EL (cell line): ENCODE measurements at regions not wholly inside any gene's neighbourhood (a gene's known extent, or its start where the extent isn't known, plus 50 kb on each side); places are given as distances from the start of the nearest gene placed in this dataset.
A peak's percentile ranks its signal among the peaks of the same experiment; 100 is the strongest.

ENCODE experiments used
- DNase-seq: peaks from one replicate; pipeline ENCODE4 v3.0.0-alpha.2; 2016

DNA sequence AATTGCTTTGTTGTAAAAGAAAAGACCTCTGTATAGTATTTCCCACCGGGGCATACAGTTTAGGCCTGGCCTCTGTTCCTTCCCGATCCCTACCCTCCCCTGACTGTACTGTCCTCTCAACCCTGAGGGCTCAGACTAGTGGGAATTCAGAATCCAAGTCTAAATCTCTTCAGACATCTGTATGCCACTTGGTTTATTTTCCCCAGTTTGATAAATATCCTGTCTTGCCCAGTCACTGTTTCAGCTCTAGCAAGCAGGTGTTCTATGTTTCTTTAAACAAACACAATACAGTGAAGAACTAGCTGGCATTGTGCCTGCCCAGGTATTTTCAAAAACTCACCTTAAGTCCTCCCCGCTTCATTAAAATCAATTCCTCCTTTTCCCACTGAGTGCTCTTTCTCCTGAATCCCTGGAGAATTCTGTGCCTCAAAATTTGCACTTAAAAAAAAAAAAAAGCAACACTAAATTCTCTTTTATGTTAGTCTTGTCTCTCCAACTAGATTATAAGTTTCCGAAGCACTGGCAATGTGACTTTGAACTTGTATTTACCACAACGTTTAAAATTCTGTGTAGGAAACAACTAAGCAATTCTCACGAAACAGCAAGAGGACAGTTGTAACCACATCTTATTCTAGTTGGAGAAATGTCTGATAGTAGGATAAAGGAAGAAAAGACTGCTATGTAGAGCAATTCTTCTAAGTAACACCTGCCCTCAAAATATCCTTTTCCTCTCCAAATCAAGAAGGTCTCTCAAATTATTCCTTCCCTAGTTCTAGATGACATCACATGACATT, 112.0 kb upstream of the CARMIL1 start:
- no peak for DNase-seq

DNA sequence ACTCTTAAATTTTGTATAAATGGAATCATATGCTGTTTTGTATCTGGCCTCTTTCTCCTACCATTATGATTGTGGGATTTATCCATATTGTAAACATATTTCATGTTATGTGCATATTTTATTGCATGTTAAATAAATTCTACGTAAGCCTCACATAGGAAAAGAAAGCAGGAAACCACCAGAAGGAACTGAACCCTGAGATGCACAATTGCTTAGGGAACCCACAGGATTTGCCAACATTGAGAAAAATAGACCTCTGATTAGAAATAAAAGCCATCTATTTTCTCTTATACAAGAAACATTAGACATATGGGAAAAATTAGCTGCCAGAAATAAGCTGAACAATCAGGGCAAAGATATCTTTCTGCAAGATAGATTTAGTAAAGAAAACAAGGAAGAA, 111.2 kb upstream of the CARMIL1 start:
- no peak for DNase-seq

DNA sequence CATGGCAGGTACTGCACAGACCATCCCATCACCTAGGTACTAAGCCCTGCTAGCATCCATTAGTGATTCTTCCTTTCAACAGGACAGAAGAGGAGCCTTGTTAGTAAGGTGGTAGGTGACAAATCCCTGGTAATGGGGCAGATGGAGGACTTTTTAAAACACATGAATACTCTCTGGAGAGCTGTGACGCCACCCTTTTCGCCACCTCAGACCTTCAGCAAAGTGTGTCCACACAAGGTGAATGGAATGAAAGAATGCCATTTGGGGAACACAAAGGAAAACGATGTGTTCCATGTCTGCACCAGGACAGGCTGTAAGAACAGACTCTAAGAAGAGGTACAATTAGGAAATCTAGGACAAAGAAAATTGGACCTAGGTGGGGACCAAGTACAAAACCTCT, 110.5 kb upstream of the CARMIL1 start:
- DNase-seq = no peak

DNA sequence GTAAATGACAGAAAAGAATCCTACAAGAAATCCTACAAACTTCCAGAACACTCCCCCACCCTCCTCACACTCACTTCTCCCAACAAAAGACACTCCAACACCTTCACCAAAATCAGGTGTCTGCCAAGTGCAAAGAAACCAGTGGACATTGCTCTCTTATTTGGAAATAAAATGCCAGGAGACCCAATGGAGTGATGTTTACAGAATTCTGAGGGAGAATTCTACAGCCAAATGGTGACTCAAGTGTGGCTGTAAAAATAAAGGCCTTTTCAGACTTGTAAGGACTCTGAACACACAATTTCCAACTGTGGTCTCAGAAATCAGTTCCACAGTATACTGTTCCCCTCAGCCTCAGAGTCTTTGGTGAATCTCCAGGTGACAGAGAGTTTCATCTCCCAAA, 109.6 kb upstream of the CARMIL1 start:
- DNase-seq = no peak

DNA sequence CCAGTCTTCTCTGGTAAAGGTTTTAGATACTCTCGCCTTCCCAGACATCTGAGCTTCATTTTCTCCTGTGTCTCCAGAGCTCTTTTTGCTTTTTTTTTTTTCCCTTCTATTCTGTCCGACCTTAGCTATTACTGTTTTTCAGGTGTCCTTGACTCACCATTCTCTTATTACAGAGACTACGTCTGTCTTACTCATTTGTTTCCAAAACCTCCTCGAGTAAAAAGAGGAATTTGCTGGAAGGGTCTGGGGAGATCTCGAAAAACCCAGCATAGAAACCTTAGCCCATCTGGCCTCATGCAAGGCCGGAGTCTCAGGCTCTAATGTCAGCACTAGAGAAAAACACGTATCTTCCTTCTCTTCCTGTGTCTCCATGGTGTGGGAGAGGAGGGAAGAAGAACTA, 109.2 kb upstream of the CARMIL1 start:
- no peak for DNase-seq

DNA sequence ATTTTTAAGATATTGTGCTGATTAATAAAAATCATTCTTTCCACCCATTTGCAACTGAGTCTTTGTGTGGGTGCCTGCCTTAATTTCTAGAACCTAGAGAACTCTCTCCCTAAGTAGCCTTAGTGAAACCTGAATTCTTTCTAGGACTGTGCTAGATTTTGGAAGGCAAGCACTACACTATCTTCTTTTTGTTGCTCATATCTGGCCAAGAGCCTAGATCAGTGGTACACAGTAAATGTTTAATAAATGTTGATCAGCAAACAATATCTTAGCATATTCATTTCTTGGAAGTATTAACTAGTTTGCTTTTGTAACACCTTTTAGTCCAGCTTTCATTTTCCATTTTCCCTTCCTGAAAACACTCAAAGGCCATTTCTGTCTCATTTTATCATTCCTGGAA, 108.5 kb upstream of the CARMIL1 start:
- no peak for DNase-seq

DNA sequence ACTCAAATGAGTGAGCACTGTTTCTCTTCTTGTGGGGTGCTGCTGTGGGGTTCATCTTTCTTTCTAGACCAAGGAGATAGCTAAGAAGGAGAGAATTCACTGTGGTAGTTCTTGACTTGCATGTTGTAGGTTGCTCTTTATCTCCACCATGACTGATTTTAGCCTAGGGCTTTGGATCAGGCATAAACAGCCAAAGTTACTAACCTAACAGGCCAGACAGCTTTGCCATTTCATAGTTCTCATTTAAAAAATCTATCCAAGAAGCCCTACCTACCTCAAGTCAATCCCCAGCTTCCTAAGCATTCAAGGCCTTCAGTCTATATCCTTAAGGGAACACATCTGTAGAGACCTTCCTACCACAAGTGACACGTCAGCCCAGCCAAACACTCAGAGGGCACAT, 107.9 kb upstream of the CARMIL1 start:
- DNase-seq = no peak

DNA sequence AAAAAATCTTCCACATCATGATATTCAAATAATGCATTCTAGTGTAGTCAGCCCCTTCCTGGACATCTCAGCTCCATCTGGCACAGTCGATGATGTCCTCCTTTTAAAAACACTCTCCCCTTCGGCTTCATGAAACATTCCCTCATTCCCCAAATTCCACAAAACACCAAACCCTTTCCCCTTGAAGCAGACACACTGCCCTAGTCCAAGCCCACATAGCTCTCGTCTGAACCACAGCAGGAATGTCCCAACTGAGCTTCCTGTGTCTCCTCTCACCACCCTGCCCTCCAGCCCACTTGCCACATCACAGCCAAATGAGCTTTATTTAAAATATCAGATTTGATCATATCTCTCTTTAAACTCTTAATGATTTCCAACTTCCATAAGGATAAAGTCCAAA, 106.4 kb upstream of the CARMIL1 start:
- DNase-seq = peak; percentile 99

DNA sequence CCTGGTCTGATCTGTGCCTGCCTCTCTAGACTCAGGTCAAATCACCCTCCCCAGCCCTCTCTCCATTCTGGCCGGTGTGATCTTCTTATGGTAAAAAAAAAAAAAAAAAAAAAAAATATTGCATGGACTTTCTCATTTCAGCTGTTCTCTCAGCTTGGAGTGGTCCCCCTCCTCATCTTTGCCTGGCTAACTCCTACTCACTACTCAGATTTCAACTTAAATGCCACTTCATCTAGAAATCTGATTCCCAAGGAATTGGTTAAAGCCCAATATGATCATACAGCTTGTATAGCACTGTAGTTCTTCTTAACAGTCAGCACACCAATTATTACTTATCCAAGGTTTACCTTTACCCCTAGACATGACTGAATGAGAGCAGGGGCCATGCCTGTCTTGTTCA, 105.9 kb upstream of the CARMIL1 start:
- DNase-seq = no peak

DNA sequence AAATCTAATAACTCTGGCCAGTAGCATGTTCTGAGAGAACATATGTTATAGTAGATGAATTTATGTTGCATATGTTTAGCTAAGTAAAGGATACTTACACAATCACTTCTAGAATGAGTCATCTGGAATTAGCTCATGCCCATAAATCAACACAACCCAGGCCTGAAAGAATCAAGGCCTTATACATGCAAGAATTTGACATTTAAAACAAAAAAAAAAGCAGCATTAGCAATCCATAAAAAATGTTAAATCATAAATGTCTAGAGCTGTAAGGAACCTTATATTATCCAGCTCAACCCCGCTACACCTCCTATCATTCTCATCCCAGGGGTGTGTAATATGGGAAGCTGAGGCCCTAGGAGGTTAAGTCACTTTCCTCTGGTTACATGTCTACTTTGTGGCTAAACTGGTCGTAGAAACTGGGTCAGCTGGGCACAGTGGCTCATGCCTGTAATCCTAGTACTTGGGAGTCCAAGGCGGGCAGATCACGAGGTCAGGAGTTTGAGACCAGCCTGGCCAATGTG, 105.2 kb upstream of the CARMIL1 start:
- peak; percentile 97 for DNase-seq

DNA sequence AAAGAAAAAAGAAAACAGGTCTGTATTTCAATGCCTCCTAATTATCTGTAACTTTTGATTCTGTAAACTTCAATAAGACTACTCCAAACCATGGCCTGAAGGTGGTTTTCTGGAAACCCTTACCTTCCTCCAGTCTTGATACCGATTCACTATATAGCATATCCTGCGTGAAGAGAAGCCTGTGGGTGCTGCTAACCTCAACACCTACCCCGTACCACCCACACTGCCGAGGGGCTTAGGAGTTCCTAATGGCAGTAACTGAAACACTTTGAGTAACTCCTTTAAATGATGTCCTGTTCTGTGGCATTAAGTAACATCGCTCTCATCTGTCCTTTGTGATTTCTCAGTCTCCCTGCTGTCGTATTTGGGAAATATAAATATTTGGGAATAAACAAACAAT, 104.5 kb upstream of the CARMIL1 start:
- DNase-seq = no peak

DNA sequence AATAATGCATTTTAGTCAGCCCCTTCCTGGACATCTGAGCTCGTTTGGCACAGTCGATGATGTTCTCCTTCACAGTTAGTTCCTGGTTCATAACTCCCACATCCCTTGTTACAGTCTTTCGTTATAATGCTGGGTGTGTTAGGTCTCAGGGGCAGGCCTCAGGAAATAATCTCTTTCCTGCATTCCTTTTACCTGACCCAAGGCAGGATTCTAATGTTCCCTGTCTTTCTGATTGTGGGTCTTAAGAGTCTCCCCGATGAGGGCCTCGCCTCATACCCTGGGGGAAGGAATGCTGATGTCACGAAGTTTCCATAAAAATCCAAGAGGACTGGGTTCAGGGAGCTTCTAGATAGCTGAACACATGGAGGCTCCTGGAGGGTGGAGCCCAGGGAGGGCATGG, 104.0 kb upstream of the CARMIL1 start:
- DNase-seq = peak; percentile 93

DNA sequence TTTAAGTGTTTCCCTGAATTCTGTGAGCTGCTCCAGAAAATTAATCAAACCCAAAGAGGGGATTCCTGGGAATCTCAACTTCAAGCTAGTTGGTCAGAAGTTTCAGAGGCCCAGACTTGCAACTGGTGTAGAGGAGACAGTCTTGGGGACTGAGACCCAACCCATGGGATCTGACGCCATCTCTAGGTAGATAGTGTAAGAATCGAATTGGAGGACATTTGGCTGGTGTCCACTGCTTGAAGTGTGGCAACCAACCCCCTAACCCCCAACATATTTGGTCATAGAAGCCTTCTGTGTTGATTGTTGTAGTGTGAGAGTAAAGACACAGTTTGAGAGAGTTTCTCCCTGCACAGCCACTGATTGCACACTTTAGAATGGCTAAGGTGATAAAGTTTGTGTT, 103.5 kb upstream of the CARMIL1 start:
- DNase-seq = no peak

DNA sequence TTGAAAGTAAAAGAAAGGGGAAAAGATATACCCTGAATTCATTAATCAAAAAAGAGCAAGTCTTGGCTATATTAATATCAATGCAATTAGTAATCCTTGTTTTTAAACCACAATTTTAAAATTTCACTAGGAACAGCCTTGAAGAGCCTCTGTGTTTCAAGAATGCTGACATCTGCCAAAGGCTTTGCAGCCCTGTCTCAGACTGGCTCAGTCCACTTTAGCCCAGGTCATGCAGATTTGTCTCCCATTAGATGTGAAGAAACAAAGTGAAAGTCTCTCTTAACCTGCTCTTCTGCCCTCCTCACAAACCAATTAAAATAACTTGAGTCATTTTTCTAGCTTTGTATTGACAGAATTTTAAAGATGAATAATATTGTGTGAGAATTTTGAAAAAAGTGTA, 102.7 kb upstream of the CARMIL1 start:
- DNase-seq = no peak

DNA sequence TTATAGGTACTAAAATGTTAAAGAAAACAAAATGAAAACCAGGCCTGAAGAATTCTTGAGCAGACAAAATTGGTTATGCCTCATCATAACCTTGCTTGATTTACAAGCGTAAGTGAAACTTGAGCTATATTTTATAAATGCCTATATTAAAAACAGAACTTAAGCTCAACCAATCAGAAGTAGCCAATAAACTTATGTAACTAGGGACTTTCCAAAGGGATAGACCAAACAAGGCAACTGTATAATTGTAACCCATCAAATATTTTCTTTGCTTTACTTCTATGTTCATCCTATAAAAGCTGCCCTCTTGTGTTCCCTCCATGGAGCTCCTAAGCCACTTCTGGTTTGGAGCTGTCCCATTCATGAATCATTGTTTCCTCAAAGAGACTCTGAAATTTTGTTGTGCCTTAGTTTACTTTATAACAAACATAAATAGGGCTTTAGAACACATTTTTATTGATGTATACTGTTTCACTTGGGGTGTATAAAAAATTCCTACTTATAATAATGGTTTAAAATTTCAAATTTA, 101.6 kb upstream of the CARMIL1 start:
- no peak for DNase-seq

DNA sequence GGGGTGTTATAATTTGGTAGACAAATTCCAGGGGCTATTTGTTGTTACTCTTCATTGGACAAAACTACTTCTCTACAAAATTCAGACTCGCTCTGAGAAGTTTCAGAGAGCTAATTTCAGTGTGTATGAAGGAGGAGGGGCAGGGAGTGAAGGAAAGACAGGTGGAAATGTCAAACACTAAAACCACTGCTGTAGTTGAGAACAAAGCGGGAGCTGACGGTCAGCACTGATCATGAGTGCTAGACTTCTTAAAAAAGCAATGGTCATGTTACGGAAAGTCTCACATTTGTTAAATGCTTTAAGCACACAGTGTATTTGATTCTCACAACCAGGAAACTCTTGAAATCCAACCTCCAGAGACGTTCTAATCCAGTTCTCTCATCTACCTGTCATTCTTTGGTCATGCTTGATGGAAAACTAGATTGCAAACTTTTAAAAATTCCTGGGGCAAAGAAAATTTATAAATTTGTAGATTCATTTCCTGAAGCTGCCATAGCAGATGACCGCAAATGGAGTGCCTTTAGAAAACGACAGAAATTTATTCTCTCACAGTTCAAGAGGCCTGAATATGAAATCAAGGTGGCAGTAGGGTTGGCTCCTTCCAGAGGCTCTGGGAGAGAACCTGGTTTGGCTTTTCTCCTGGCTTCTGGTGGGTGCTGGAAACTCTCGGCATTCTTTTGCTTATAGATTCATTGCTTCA, 100.7 kb upstream of the CARMIL1 start:
- DNase-seq = no peak

DNA sequence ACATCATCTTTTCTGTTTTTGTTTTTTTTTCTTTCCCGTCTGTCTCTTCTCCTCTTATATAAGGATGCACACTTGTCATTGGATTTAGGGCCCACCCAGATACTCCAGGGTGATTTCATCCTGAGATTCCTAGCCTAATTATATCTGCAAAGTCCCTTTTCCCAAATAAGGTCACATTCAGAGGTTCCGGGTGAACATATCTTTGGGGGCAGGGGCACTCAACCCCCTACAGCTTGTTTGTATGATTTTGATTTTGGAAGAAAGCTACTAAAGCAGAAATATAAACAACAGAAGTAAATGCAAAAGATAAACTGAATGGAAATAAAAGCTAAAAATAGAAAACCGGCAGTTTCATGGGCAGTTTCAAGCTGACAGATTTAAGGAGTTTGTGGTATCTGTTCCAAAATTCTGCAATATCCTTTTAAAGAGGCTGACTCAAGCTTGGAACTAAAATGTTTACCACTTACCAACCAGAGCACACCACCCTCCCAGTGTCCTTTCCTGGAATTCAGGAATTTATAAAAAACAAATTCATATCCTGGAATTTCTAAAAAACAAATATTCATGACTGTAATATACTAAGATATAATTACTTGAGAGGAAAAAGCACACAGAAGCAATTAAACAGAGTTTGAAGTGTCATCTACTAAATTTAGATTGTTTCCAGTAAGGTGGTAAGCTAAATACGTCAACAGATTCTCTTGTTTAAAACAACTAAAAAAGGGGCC, 100.0 kb upstream of the CARMIL1 start:
- peak; percentile 62 for DNase-seq

DNA sequence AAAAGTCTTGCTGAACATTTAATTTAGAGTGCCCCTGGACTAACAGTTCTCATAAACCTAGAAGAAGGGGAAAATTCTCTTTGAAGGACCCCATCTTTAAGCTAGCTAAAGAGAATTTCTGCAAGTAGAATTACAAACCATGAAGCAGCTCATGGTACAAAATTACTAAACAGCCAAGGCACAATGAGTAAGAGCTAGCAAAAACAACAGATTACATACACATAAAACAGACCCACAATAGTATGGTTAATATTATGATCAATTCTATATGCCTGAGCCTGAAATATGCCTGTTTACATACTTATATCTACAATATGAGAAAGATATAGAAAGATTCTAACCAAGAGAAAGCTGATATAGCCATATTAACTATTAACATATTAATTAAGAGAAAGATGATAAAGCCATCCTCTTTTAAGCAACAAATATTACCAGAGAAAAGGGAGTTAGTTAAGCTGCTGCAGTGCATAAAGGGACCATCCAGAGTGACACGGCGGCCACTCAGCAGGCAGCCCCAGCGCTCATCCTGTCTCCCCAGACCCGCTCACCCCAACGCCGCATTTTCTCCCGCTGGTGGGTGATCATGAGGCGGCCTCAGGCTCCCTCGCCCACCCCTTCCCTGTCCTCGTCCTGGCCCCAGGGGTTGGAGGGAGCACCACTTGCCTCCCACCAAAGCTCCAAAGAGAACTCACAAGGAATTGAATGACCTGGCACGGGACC, 98.4 kb upstream of the CARMIL1 start:
- no peak for DNase-seq

DNA sequence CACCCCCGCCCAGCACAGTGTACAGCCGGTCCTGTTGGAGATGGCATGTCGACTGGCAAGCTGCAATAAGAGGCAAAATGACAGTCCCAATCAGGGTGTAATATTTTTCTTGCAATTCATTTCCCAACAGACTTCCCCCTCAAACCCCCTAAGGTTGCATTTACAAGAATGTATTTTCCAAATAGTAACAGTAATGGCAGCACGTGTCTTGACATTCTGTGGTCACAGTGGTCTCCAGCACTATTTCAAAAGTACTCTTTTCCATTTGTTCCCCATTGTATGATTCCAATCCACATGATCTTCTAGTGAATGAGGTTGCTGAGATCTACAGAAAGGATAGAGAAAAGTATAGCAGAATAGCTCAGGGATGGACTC, 97.8 kb upstream of the CARMIL1 start:
- DNase-seq = no peak

DNA sequence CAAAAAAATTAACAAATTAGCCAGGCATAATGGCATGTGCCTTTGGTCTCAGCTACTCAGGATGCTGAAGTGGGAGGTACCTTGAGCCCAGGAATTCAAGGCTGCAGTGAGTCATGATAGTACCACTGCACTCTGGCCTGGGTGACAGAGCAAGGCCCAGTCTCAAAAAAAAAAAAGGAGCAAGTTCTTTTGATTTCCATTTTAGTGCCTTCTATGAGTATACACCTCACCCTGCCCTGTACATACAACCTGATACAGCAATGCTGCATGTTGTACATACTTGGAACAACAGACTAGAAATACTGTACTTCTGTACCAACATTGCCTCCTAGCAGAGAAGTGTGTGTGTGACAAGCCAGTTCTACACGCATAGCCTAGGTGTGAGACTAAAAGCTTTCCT, 97.3 kb upstream of the CARMIL1 start:
- peak; percentile 73 for DNase-seq

DNA sequence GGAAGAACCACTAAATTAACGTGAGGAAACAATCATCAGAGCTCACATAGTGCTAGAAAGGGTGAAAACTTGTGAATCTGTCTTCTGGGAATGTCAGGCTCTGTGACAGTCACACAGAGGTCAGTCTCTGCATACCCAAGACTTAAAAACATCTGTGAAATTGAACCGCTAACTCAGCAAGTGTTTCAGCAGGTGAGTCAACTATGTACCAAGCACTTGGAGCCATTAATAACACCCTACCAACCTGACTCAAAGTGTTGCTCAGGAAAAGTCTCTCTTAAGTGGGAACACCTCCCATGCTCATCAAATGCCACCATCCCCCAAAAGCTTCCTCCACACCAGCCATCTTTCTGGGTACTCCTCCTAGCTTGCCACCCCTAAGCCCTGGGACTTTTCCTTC, 92.3 kb upstream of the CARMIL1 start:
- DNase-seq = no peak

DNA sequence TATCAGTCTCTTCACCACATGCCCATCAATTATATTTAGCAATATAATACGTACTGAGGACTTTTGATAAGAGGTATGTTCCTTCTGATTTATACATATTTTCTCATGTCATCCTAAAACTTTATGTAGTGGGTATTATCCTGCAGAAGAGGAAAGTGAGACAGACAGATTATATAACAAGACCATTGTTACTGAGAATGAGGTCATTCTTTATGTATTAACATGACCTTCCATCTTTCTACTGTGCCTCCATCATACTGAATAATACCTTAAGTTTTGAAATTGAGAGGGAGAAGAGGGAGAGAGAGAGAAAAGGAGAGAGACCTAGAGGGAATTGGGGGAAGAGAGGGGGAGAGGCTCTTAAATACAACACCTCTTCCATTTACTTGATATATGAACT, 90.9 kb upstream of the CARMIL1 start:
- no peak for DNase-seq
